ENCODE measurements at regions not wholly inside any gene's neighbourhood (a gene's known extent, or its start where the extent isn't known, plus 50 kb on each side); places are given as distances from the start of the nearest gene placed in this dataset.

- TF ChIP-seq CTCF (IDR thresholded peaks at IDR 0.05) (no peak), CBX2 (IDR thresholded peaks at IDR 0.05; ENCODE audit: borderline replicate concordance, low read depth) (no peak), NR3C1 (IDR thresholded peaks at IDR 0.05) (no peak), BHLHE40 (IDR thresholded peaks at IDR 0.05; ENCODE audit: low read depth, low read length) (no peak), EP300 (IDR thresholded peaks at IDR 0.05) (no peak), MAX (IDR thresholded peaks at IDR 0.05) (no peak), POLR2A (IDR thresholded peaks at IDR 0.05; ENCODE audit: low read length) (no peak), POLR2AphosphoS2 (conservative IDR thresholded peaks at IDR 0.05; ENCODE audit: low read length) (no peak), EHF (CRISPR knock-in tag; IDR thresholded peaks at IDR 0.05) (no peak), PHF8 (IDR thresholded peaks at IDR 0.05; ENCODE audit: borderline replicate concordance, low read depth) (no peak)
These were observed 464.9 kb downstream of the MATN1 start for GRCh38 chr1:30258471-30258870.
